GM12878 (cell line): ENCODE measurements at regions not wholly inside any gene's neighbourhood (a gene's known extent, or its start where the extent isn't known, plus 50 kb on each side); places are given as distances from the start of the nearest gene placed in this dataset.

Source experiments
- EZH2 ChIP-seq: IDR thresholded peaks from 2 replicates; pipeline ENCODE4 v1.6.1; 2012; ENCODE audit warnings: low read depth, mild to moderate bottlenecking, control low read depth, inconsistent platforms, low read length, borderline replicate concordance; ENCODE audit not compliant: control insufficient read depth
- MEF2A ChIP-seq: IDR thresholded peaks from 2 replicates; pipeline ENCODE4 v1.6.1; 2011; ENCODE audit warnings: low read depth, mild to moderate bottlenecking, low read length, moderate library complexity; ENCODE audit not compliant: insufficient read depth
- MYC ChIP-seq: IDR thresholded peaks from 2 replicates; pipeline ENCODE4 v1.6.1; 2011; ENCODE audit warnings: mild to moderate bottlenecking, low read length, moderate library complexity, inconsistent platforms; ENCODE audit not compliant: insufficient read depth, insufficient replicate concordance, insufficient read length, severe bottlenecking
- ZNF384 ChIP-seq: IDR thresholded peaks from 2 replicates; pipeline ENCODE4 v1.6.1; 2012; ENCODE audit warnings: low read depth, mild to moderate bottlenecking, low read length, improper control_type of control experiment, borderline replicate concordance

DNA sequence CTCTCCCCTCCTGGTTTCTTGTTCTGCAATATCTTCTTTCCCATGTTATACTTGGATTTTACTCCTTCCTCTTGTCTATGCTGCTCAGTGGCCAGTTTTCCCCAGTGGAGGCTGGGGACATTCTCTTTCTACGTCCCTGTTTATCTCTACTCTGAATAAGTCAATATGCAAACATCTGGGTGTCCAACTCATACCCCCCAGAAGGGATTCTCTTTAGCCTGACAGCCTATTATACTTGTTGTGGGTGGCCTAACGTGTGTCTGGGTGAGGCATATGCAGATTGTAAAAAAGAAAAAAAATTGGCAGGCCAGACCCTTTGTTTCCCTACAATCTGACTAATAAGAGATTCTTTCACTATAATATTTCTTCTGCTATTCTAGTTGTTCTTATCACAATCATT, 134.2 kb upstream of the MAF start:
- no peak for TF ChIP-seq ZNF384
- TF ChIP-seq MEF2A, result no peak
- no peak for TF ChIP-seq EZH2
- TF ChIP-seq MYC, result no peak
